SK-N-SH treated with all-trans-retinoic acid at 6 μM for 48 hours (cell line): ENCODE measurements at regions not wholly inside any gene's neighbourhood (a gene's known extent, or its start where the extent isn't known, plus 50 kb on each side); places are given as distances from the start of the nearest gene placed in this dataset.

Experiments used
- ATAC-seq: fragments of 200-7000 bp; cut with Tn5 transposase; 3 replicates; pipeline ENCODE4 v1.9.1; 2020; ENCODE audit warnings: mild to moderate bottlenecking, moderate library complexity
- ARNTL ChIP-seq: fragments of 450-650 bp; formaldehyde crosslinking; IDR thresholded peaks from 2 replicates; pipeline ENCODE4 v1.5.0; 2020; ENCODE audit warnings: low read depth, mild to moderate bottlenecking, moderate library complexity, borderline replicate concordance
- BACH2 ChIP-seq: fragments of 250-450 bp; sonication (Bioruptor Pico); IDR thresholded peaks from 2 replicates; pipeline ENCODE4 v1.9.0; 2021; ENCODE audit warnings: mild to moderate bottlenecking, borderline replicate concordance
- CSDC2 ChIP-seq: fragments of 250-450 bp; sonication (Bioruptor Pico); IDR thresholded peaks from 2 replicates; pipeline ENCODE4 v1.5.0; 2020; ENCODE audit warnings: mild to moderate bottlenecking, moderate library complexity
- CSRNP3 ChIP-seq: fragments of 250-450 bp; sonication (Bioruptor Pico); IDR thresholded peaks from 2 replicates; pipeline ENCODE4 v1.5.1; 2021; ENCODE audit warnings: mild to moderate bottlenecking, moderate library complexity
- ESRRG ChIP-seq: fragments of 250-450 bp; sonication (Bioruptor Pico); IDR thresholded peaks from 2 replicates; pipeline ENCODE4 v1.6.1; 2021; ENCODE audit warnings: mild to moderate bottlenecking
- GLIS3 ChIP-seq: fragments of 250-450 bp; sonication (Bioruptor Pico); IDR thresholded peaks from 2 replicates; pipeline ENCODE4 v1.5.0; 2020; ENCODE audit warnings: mild to moderate bottlenecking, moderate library complexity
- ISL1 ChIP-seq: fragments of 250-450 bp; sonication (Bioruptor Pico); IDR thresholded peaks from 2 replicates; pipeline ENCODE4 v2.1.2; 2022; ENCODE audit warnings: mild to moderate bottlenecking, moderate library complexity
- OSR1 ChIP-seq: fragments of 250-450 bp; sonication (Bioruptor Pico); IDR thresholded peaks from 2 replicates; pipeline ENCODE4 v1.8.0; 2022; ENCODE audit warnings: moderate library complexity, mild to moderate bottlenecking, inconsistent platforms
- POU6F1 ChIP-seq: fragments of 250-450 bp; sonication (Bioruptor Pico); IDR thresholded peaks from 2 replicates; pipeline ENCODE4 v1.8.0; 2021; ENCODE audit warnings: low read depth, mild to moderate bottlenecking, moderate library complexity, borderline replicate concordance
- PPARA ChIP-seq: fragments of 250-450 bp; sonication (Bioruptor Pico); IDR thresholded peaks from 2 replicates; pipeline ENCODE4 v1.5.0; 2020; ENCODE audit warnings: mild to moderate bottlenecking, borderline replicate concordance
- RARB ChIP-seq: fragments of 250-450 bp; sonication (Bioruptor Pico); IDR thresholded peaks from 2 replicates; pipeline ENCODE4 v1.8.0; 2021; ENCODE audit warnings: mild to moderate bottlenecking, moderate library complexity
- SNAI2 ChIP-seq: fragments of 250-450 bp; sonication (Bioruptor Pico); IDR thresholded peaks from 2 replicates; pipeline ENCODE4 v1.5.0; 2020; ENCODE audit warnings: mild to moderate bottlenecking, moderate library complexity
- TCF4 ChIP-seq: fragments of 250-450 bp; sonication (Bioruptor Pico); IDR thresholded peaks from 2 replicates; pipeline ENCODE4 v1.8.0; 2021; ENCODE audit warnings: mild to moderate bottlenecking, moderate library complexity, borderline replicate concordance
- TOX ChIP-seq: fragments of 250-450 bp; sonication (Bioruptor Pico); IDR thresholded peaks from 2 replicates; pipeline ENCODE4 v1.8.0; 2021; ENCODE audit warnings: mild to moderate bottlenecking, moderate library complexity, borderline replicate concordance
- ZFP3 ChIP-seq: fragments of 250-450 bp; sonication (Bioruptor Pico); IDR thresholded peaks from 2 replicates; pipeline ENCODE4 v1.5.0; 2020; ENCODE audit warnings: mild to moderate bottlenecking, moderate library complexity
- ZFP30 ChIP-seq: fragments of 450-650 bp; formaldehyde crosslinking; IDR thresholded peaks from 2 replicates; pipeline ENCODE4 v1.5.0; 2022; ENCODE audit warnings: mild to moderate bottlenecking, moderate library complexity
- ZNF565 ChIP-seq: fragments of 450-650 bp; formaldehyde crosslinking; conservative IDR thresholded peaks from 2 replicates; pipeline ENCODE4 v1.5.0; 2020; ENCODE audit warnings: low read depth, mild to moderate bottlenecking, moderate library complexity
- ZNF70 ChIP-seq: fragments of 450-650 bp; formaldehyde crosslinking; IDR thresholded peaks from 2 replicates; pipeline ENCODE4 v1.5.0; 2020; ENCODE audit warnings: mild to moderate bottlenecking, moderate library complexity
- ZNF8 ChIP-seq: fragments of 450-650 bp; formaldehyde crosslinking; IDR thresholded peaks from 2 replicates; pipeline ENCODE4 v1.5.0; 2020; ENCODE audit warnings: mild to moderate bottlenecking, moderate library complexity
- TF ChIP-seq, protein P1 (sequence below): fragments of 250-450 bp; sonication (Bioruptor Pico); IDR thresholded peaks from 2 replicates; pipeline ENCODE4 v1.5.0; 2020; ENCODE audit warnings: mild to moderate bottlenecking, moderate library complexity
- TF ChIP-seq, protein P2 (sequence below): fragments of 250-450 bp; sonication (Bioruptor Pico); IDR thresholded peaks from 2 replicates; pipeline ENCODE4 v1.8.0; 2020; ENCODE audit warnings: mild to moderate bottlenecking, moderate library complexity, borderline replicate concordance
- TF ChIP-seq, protein P3 (sequence below): fragments of 250-450 bp; sonication (Bioruptor Pico); IDR thresholded peaks from 2 replicates; pipeline ENCODE4 v1.5.1; 2020; ENCODE audit warnings: low read depth, mild to moderate bottlenecking, moderate library complexity

GRCh38 chr7:131272086-131272485 lies 55.6 kb upstream of the MKLN1 start:
- ATAC-seq = no peak
- TF ChIP-seq SNAI2 (CRISPR knock-in tag) (no peak), POU6F1 (CRISPR knock-in tag) (no peak), BACH2 (CRISPR knock-in tag) (no peak), ISL1 (CRISPR knock-in tag) (no peak), ESRRG (CRISPR knock-in tag) (no peak), CSDC2 (CRISPR knock-in tag) (no peak), ZFP3 (CRISPR knock-in tag) (no peak), ZFP30 (CRISPR knock-in tag) (no peak), TOX (no peak), TCF4 (CRISPR knock-in tag) (no peak), ZNF565 (CRISPR knock-in tag) (no peak), GLIS3 (CRISPR knock-in tag) (no peak), PPARA (CRISPR knock-in tag) (no peak), ARNTL (CRISPR knock-in tag) (no peak), ZNF8 (CRISPR knock-in tag) (no peak)
- TF ChIP-seq, protein P1, sequence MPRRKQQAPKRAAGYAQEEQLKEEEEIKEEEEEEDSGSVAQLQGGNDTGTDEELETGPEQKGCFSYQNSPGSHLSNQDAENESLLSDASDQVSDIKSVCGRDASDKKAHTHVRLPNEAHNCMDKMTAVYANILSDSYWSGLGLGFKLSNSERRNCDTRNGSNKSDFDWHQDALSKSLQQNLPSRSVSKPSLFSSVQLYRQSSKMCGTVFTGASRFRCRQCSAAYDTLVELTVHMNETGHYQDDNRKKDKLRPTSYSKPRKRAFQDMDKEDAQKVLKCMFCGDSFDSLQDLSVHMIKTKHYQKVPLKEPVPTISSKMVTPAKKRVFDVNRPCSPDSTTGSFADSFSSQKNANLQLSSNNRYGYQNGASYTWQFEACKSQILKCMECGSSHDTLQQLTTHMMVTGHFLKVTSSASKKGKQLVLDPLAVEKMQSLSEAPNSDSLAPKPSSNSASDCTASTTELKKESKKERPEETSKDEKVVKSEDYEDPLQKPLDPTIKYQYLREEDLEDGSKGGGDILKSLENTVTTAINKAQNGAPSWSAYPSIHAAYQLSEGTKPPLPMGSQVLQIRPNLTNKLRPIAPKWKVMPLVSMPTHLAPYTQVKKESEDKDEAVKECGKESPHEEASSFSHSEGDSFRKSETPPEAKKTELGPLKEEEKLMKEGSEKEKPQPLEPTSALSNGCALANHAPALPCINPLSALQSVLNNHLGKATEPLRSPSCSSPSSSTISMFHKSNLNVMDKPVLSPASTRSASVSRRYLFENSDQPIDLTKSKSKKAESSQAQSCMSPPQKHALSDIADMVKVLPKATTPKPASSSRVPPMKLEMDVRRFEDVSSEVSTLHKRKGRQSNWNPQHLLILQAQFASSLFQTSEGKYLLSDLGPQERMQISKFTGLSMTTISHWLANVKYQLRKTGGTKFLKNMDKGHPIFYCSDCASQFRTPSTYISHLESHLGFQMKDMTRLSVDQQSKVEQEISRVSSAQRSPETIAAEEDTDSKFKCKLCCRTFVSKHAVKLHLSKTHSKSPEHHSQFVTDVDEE (CRISPR knock-in tag) = no peak
- TF ChIP-seq, protein P2, sequence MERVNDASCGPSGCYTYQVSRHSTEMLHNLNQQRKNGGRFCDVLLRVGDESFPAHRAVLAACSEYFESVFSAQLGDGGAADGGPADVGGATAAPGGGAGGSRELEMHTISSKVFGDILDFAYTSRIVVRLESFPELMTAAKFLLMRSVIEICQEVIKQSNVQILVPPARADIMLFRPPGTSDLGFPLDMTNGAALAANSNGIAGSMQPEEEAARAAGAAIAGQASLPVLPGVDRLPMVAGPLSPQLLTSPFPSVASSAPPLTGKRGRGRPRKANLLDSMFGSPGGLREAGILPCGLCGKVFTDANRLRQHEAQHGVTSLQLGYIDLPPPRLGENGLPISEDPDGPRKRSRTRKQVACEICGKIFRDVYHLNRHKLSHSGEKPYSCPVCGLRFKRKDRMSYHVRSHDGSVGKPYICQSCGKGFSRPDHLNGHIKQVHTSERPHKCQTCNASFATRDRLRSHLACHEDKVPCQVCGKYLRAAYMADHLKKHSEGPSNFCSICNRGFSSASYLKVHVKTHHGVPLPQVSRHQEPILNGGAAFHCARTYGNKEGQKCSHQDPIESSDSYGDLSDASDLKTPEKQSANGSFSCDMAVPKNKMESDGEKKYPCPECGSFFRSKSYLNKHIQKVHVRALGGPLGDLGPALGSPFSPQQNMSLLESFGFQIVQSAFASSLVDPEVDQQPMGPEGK (CRISPR knock-in tag) = no peak

GRCh38 chr7:131274986-131275385 lies 52.7 kb upstream of the MKLN1 start:
- no peak for ATAC-seq

DNA sequence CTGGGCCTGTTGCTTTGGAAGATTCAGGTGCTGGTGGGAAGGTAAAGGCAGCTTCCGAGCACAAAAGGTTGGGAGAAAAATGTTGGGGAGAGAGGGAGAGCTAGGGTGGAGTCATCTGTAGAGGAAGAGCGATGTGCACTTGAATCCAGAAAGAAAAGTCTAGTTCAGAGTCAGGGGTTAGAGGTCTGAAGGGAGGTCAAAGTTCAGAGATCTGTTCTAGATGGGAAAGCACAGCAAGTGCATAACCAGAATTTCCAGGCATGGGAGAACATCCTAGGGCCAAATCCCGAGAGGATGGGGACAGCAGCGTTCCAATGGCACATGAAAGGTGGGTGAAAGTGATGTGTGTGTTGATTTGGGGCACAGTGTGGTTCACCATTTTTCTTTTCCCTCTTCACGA lies 51.5 kb upstream of the MKLN1 start:
- ATAC-seq = no peak
- no peak for TF ChIP-seq ZFP30 (CRISPR knock-in tag)
- no peak for TF ChIP-seq POU6F1 (CRISPR knock-in tag)
- TF ChIP-seq RARB (CRISPR knock-in tag) = no peak
- no peak for TF ChIP-seq CSRNP3 (CRISPR knock-in tag)
- TF ChIP-seq SNAI2 (CRISPR knock-in tag) = no peak
- TF ChIP-seq ZFP3 (CRISPR knock-in tag) = no peak
- TF ChIP-seq OSR1 (CRISPR knock-in tag) = no peak

More at GRCh38 chr7:131274986-131275385, 52.7 kb upstream of the MKLN1 start:
- TF ChIP-seq, protein P3, sequence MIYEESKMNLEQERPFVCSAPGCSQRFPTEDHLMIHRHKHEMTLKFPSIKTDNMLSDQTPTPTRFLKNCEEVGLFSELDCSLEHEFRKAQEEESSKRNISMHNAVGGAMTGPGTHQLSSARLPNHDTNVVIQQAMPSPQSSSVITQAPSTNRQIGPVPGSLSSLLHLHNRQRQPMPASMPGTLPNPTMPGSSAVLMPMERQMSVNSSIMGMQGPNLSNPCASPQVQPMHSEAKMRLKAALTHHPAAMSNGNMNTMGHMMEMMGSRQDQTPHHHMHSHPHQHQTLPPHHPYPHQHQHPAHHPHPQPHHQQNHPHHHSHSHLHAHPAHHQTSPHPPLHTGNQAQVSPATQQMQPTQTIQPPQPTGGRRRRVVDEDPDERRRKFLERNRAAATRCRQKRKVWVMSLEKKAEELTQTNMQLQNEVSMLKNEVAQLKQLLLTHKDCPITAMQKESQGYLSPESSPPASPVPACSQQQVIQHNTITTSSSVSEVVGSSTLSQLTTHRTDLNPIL = no peak
- TF ChIP-seq ZNF70 (CRISPR knock-in tag) (no peak), ARNTL (CRISPR knock-in tag) (no peak), ZNF565 (CRISPR knock-in tag) (no peak), ZFP3 (CRISPR knock-in tag) (no peak), POU6F1 (CRISPR knock-in tag) (no peak), ZNF8 (CRISPR knock-in tag) (no peak)
